Left lung (tissue), 4 donors: ENCODE measurements at regions not wholly inside any gene's neighbourhood (a gene's known extent, or its start where the extent isn't known, plus 50 kb on each side); places are given as distances from the start of the nearest gene placed in this dataset.
"Not testable (repeated sequence)": the region's sequence is repeated elsewhere in the genome, so short reads cannot be mapped to it uniquely, and the experiment has no call there.

Source experiments
- ATAC-seq: fragments of 200-7000 bp; cut with Tn5 transposase; one replicate; pipeline ENCODE4 v1.9.1; 2020; ENCODE audit warnings: moderate library complexity
- DNase-seq, 4 donors: peaks; one replicate each; pipeline ENCODE4 v3.0.0-alpha.2; 2013 to 2020
- H3K27ac ChIP-seq, 2 donors: fragments of 200-600 bp; sonication (generic) in 1 of 2; one replicate each; pipeline versions ENCODE4 v1.5.0 to v1.8.0; 2020 to 2021
- H3K27me3 ChIP-seq, 2 donors: fragments of 200-600 bp; sonication (generic) in 1 of 2; one replicate each; pipeline versions ENCODE4 v1.5.0 to v1.8.0; 2020 to 2021
- H3K36me3 ChIP-seq, 2 donors: fragments of 200-600 bp; sonication (generic) in 1 of 2; one replicate each; pipeline versions ENCODE4 v1.5.0 to v1.8.0; 2020 to 2021
- H3K4me1 ChIP-seq, 2 donors: fragments of 200-600 bp; one replicate each; pipeline ENCODE4 v1.8.0; 2021
- H3K4me3 ChIP-seq, 2 donors: fragments of 200-600 bp; sonication (generic) in 1 of 2; one replicate each; pipeline versions ENCODE4 v1.5.0 to v1.8.0; 2020 to 2021; ENCODE audit warnings: mild to moderate bottlenecking in 1 of 2
- H3K9me3 ChIP-seq, 2 donors: fragments of 200-600 bp; sonication (generic) in 1 of 2; one replicate each; pipeline versions ENCODE4 v1.5.0 to v1.8.0; 2020 to 2021
- CTCF ChIP-seq, 2 donors: fragments of 200-600 bp; sonication (generic) in 1 of 2; IDR thresholded peaks; one replicate each; pipeline versions ENCODE4 v1.5.0 to v1.8.0; 2021; ENCODE audit warnings: antibody characterized with exemption in 2 of 2
- intact Hi-C, 2 donors: fragments of 100-400 bp; cut with DNase I; formaldehyde crosslinking; loops; one replicate each; pipeline versions ENCODE4 v1.11.2 to v1.14.2; 2022
- donor health status: DM: no; HTN: yes; CAD: no.
- donor health status: DM: no; HTN: no; CAD: no.

GRCh38 chr13:64697226-64697625 lies 2532.9 kb downstream of the PCDH9 start:
- ATAC-seq (no peak), DNase-seq (peak in 1 of 4 donors; percentile 3)
- H3K9me3 ChIP-seq, result no peaks in the 10 kb centered on the region
- no peaks in the 10 kb centered on the region for H3K36me3 ChIP-seq
- H3K27ac ChIP-seq, result no peak overlapping the region
- TF ChIP-seq CTCF (IDR thresholded peaks at IDR 0.05), result no peak
- H3K4me1 ChIP-seq, result no peaks in the 10 kb centered on the region
- intact Hi-C loops, result no loop called here
- H3K27me3 ChIP-seq, result no peaks in the 10 kb centered on the region
- H3K4me3 ChIP-seq, result no peak overlapping the region

GRCh38 chr13:64688893-64689677 lies 2541.1 kb downstream of the PCDH9 start:
- Histone ChIP-seq H3K27me3 (no peaks in the 10 kb centered on the region), H3K36me3 (no peaks in the 10 kb centered on the region), H3K9me3 (peaks cover 0 to 4% of the 10 kb centered on the region in 2 donors), H3K27ac (no peak overlapping the region), H3K4me3 (no peak overlapping the region), H3K4me1 (no peaks in the 10 kb centered on the region)
- TF ChIP-seq CTCF (IDR thresholded peaks at IDR 0.05), result no peak
- intact Hi-C loops, result no loop called here
- ATAC-seq, result no peak
- no peak for DNase-seq

- H3K9me3 ChIP-seq, H3K4me1 ChIP-seq, DNase-seq, H3K27me3 ChIP-seq, H3K27ac ChIP-seq, intact Hi-C loops, H3K4me3 ChIP-seq, ATAC-seq, H3K36me3 ChIP-seq: not testable (repeated sequence)
Observed at GRCh38 chr13:64686536-64686935, 2543.6 kb downstream of the PCDH9 start.

GRCh38 chr13:64684685-64685431 lies 2545.3 kb downstream of the PCDH9 start:
- ATAC-seq (no peak), DNase-seq (no peak)
- Histone ChIP-seq H3K27ac (no peak overlapping the region), H3K27me3 (no peaks in the 10 kb centered on the region), H3K4me3 (no peak overlapping the region), H3K36me3 (no peaks in the 10 kb centered on the region), H3K4me1 (no peaks in the 10 kb centered on the region), H3K9me3 (peaks cover 0 to 12% of the 10 kb centered on the region in 2 donors)
- no peak for TF ChIP-seq CTCF (IDR thresholded peaks at IDR 0.05)
- intact Hi-C loops, result no loop called here

GRCh38 chr13:64684108-64684507 lies 2546.0 kb downstream of the PCDH9 start:
- DNase-seq, result no peak
- H3K4me3 ChIP-seq, result no peak overlapping the region
- no peak for TF ChIP-seq CTCF (IDR thresholded peaks at IDR 0.05)
- no peak for ATAC-seq
- H3K27ac ChIP-seq, result no peak overlapping the region
- intact Hi-C loops, result no loop called here
- H3K36me3 ChIP-seq, result no peaks in the 10 kb centered on the region
- H3K27me3 ChIP-seq, result no peaks in the 10 kb centered on the region
- H3K4me1 ChIP-seq, result no peaks in the 10 kb centered on the region
- peaks cover 0 to 12% of the 10 kb centered on the region in 2 donors for H3K9me3 ChIP-seq
